ENCODE measurements at regions not wholly inside any gene's neighbourhood (a gene's known extent, or its start where the extent isn't known, plus 50 kb on each side); places are given as distances from the start of the nearest gene placed in this dataset.
A peak's percentile ranks its signal among the peaks of the same experiment; 100 is the strongest.

GRCh38 chr14:21915826-21916225 lies 242.2 kb upstream of the OR4E1 start:
- ChIA-PET CTCF (no interaction called here), POLR2A (no interaction called here)
- Histone ChIP-seq H3K9me3 (ENCODE audit: control insufficient read depth, insufficient read depth, low read length) (no peaks in the 10 kb centered on the region), H3K27me3 (ENCODE audit: control insufficient read depth, insufficient read depth, low read length) (no peaks in the 10 kb centered on the region), H3K27ac (ENCODE audit: low read depth, low read length) (no peak overlapping the region), H3K4me3 (ENCODE audit: low read depth, low read length) (no peak overlapping the region)
- no peak for DNase-seq (ENCODE audit: low read depth, low spot score)
- no peak for TF ChIP-seq CTCF (IDR thresholded peaks at IDR 0.05; ENCODE audit: low read depth, low read length)

- peak; percentile 53 for TF ChIP-seq CTCF (IDR thresholded peaks at IDR 0.05; ENCODE audit: low read depth, low read length)
- CTCF ChIA-PET, result interaction anchor here (0.6 to 2.0 kb wide), 8 partner anchors 9 to 80 kb away, joined by 3 to 12 read pairs (median 4); no protein-coding TSS in a partner anchor
- no peak overlapping the region for H3K27ac ChIP-seq (ENCODE audit: low read depth, low read length)
- POLR2A ChIA-PET, result no interaction called here
- DNase-seq (ENCODE audit: low read depth, low spot score), result peak; percentile 1
- H3K27me3 ChIP-seq (ENCODE audit: control insufficient read depth, insufficient read depth, low read length), result no peaks in the 10 kb centered on the region
- H3K9me3 ChIP-seq (ENCODE audit: control insufficient read depth, insufficient read depth, low read length), result no peaks in the 10 kb centered on the region
- no peak overlapping the region for H3K4me3 ChIP-seq (ENCODE audit: low read depth, low read length)
Measured at GRCh38 chr14:21913759-21914158, 240.1 kb upstream of the OR4E1 start.

GRCh38 chr14:21912367-21912766 lies 238.7 kb upstream of the OR4E1 start:
- Histone ChIP-seq H3K27me3 (ENCODE audit: control insufficient read depth, insufficient read depth, low read length) (no peaks in the 10 kb centered on the region), H3K4me3 (ENCODE audit: low read depth, low read length) (no peak overlapping the region), H3K9me3 (ENCODE audit: control insufficient read depth, insufficient read depth, low read length) (no peaks in the 10 kb centered on the region), H3K27ac (ENCODE audit: low read depth, low read length) (no peak overlapping the region)
- ChIA-PET CTCF (interaction anchor here (0.7 to 1.0 kb wide), 2 partner anchors 17 to 60 kb away, joined by 3 to 4 read pairs; no protein-coding TSS in a partner anchor), POLR2A (no interaction called here)
- no peak for DNase-seq (ENCODE audit: low read depth, low spot score)
- TF ChIP-seq CTCF (IDR thresholded peaks at IDR 0.05; ENCODE audit: low read depth, low read length), result no peak

- ChIA-PET POLR2A (no interaction called here), CTCF (interaction anchor here (0.7 kb wide), 1 partner anchor 17 kb away, joined by 3 read pairs; no protein-coding TSS in a partner anchor)
- Histone ChIP-seq H3K27ac (ENCODE audit: low read depth, low read length) (no peak overlapping the region), H3K9me3 (ENCODE audit: control insufficient read depth, insufficient read depth, low read length) (no peaks in the 10 kb centered on the region), H3K27me3 (ENCODE audit: control insufficient read depth, insufficient read depth, low read length) (no peaks in the 10 kb centered on the region), H3K4me3 (ENCODE audit: low read depth, low read length) (no peak overlapping the region)
- no peak for DNase-seq (ENCODE audit: low read depth, low spot score)
- TF ChIP-seq CTCF (IDR thresholded peaks at IDR 0.05; ENCODE audit: low read depth, low read length), result no peak
Measured at GRCh38 chr14:21911877-21912276, 238.3 kb upstream of the OR4E1 start.

GRCh38 chr14:21910260-21910659 lies 236.6 kb upstream of the OR4E1 start:
- no peak for DNase-seq (ENCODE audit: low read depth, low spot score)
- no peaks in the 10 kb centered on the region for H3K27me3 ChIP-seq (ENCODE audit: control insufficient read depth, insufficient read depth, low read length)
- no peak overlapping the region for H3K4me3 ChIP-seq (ENCODE audit: low read depth, low read length)
- H3K9me3 ChIP-seq (ENCODE audit: control insufficient read depth, insufficient read depth, low read length), result no peaks in the 10 kb centered on the region
- H3K27ac ChIP-seq (ENCODE audit: low read depth, low read length), result no peak overlapping the region
- TF ChIP-seq CTCF (IDR thresholded peaks at IDR 0.05; ENCODE audit: low read depth, low read length), result no peak
- ChIA-PET CTCF (no interaction called here), POLR2A (no interaction called here)
